ENCODE measurements at regions not wholly inside any gene's neighbourhood (a gene's known extent, or its start where the extent isn't known, plus 50 kb on each side); places are given as distances from the start of the nearest gene placed in this dataset.

GRCh38 chr5:174636094-174636493 is 88.3 kb upstream of the MSX2 start:
- TF ChIP-seq CTCF (IDR thresholded peaks at IDR 0.05) (no peak), POLR2A (IDR thresholded peaks at IDR 0.05) (no peak), EP300 (IDR thresholded peaks at IDR 0.05) (no peak)

All from tibial nerve (tissue), 4 donors.